Endothelial cell (in vitro differentiated cells): ENCODE measurements at regions not wholly inside any gene's neighbourhood (a gene's known extent, or its start where the extent isn't known, plus 50 kb on each side); places are given as distances from the start of the nearest gene placed in this dataset.

ENCODE experiments used
- DNase-seq: peaks from one replicate; pipeline ENCODE4 v3.0.0; 2021; ENCODE audit warnings: low spot score
- H3K27ac Mint-ChIP-seq: one replicate; pipeline ENCODE4 v1.8.0; 2021; ENCODE audit warnings: mixed read lengths, inconsistent platforms; ENCODE audit not compliant: unreplicated experiment
- H3K27me3 Mint-ChIP-seq: one replicate; pipeline ENCODE4 v1.8.0; 2021; ENCODE audit warnings: mild to moderate bottlenecking, moderate library complexity, mixed read lengths, inconsistent platforms; ENCODE audit not compliant: unreplicated experiment
- H3K36me3 Mint-ChIP-seq: one replicate; pipeline ENCODE4 v1.8.0; 2021; ENCODE audit warnings: mild to moderate bottlenecking, low read depth, mixed read lengths, inconsistent platforms; ENCODE audit not compliant: unreplicated experiment
- H3K4me1 Mint-ChIP-seq: one replicate; pipeline ENCODE4 v1.8.0; 2021; ENCODE audit warnings: mild to moderate bottlenecking, mixed read lengths, inconsistent platforms; ENCODE audit not compliant: unreplicated experiment
- H3K4me3 Mint-ChIP-seq: one replicate; pipeline ENCODE4 v1.8.0; 2021; ENCODE audit warnings: mild to moderate bottlenecking, mixed read lengths, inconsistent platforms; ENCODE audit not compliant: unreplicated experiment
- H3K9me3 Mint-ChIP-seq: one replicate; pipeline ENCODE4 v1.8.0; 2021; ENCODE audit warnings: mixed read lengths, inconsistent platforms; ENCODE audit not compliant: unreplicated experiment
- CTCF ChIP-seq: fragments of 200-600 bp; sonication (generic); IDR thresholded peaks from one replicate; pipeline ENCODE4 v1.5.0; 2021; ENCODE audit warnings: antibody characterized with exemption; ENCODE audit not compliant: unreplicated experiment

- H3K4me1 Mint-ChIP-seq: peaks cover 40% of the 10 kb centered on the region
- DNase-seq: no peak
- H3K36me3 Mint-ChIP-seq: no peaks in the 10 kb centered on the region
- TF ChIP-seq CTCF: no peak
- no peak overlapping the region for H3K4me3 Mint-ChIP-seq
- no peaks in the 10 kb centered on the region for H3K9me3 Mint-ChIP-seq
- H3K27ac Mint-ChIP-seq: no peak overlapping the region
- peaks cover 5% of the 10 kb centered on the region for H3K27me3 Mint-ChIP-seq
Observed at GRCh38 chr5:14040542-14040941, 96.1 kb upstream of the DNAH5 start.

DNA sequence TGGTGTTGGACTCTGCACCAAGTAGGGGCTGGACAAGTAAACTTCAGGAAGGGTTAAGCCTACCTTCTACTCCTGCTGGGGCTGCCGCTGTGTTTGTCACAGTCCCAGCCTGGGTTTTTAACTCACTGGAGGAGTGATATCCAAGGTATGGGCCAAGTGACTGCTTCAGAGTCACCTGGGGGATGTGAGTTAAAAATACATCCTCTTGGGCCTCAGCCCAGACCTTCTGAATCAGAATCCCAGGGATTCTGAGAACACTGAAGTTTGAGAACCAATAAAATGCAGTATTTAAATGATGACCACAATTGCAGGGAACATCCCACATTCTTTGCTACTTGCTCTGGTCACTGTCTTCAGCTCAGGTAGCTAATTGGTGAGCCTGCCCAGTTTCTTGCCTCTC, 95.1 kb upstream of the DNAH5 start:
- Mint-ChIP-seq H3K36me3 (no peaks in the 10 kb centered on the region), H3K4me1 (peaks cover 46% of the 10 kb centered on the region), H3K27me3 (peaks cover 6% of the 10 kb centered on the region), H3K4me3 (no peak overlapping the region), H3K9me3 (no peaks in the 10 kb centered on the region), H3K27ac (no peak overlapping the region)
- no peak for DNase-seq
- no peak for TF ChIP-seq CTCF

DNA sequence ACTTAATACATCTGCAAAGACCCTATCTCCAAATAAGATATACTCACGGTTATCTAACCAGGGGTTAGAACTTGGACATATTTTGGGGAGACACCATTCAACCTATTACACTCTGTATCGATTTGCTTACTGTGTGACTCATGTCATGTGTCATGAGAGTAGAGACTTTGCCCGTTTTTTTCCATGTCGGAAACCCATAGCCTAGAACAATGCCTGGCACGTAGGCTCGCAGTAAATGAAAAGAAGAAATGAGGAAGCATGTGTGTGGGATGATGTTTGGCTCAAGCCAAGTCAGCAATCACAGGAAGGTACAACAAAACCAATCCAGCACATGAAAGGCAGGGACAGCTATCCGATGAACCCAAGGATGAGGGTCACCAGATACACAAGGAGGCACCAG, 94.6 kb upstream of the DNAH5 start:
- Mint-ChIP-seq H3K27ac (no peak overlapping the region), H3K36me3 (no peaks in the 10 kb centered on the region), H3K9me3 (no peaks in the 10 kb centered on the region), H3K4me3 (no peak overlapping the region), H3K27me3 (peaks cover 6% of the 10 kb centered on the region), H3K4me1 (peaks cover 49% of the 10 kb centered on the region)
- no peak for DNase-seq
- TF ChIP-seq CTCF: no peak

DNA sequence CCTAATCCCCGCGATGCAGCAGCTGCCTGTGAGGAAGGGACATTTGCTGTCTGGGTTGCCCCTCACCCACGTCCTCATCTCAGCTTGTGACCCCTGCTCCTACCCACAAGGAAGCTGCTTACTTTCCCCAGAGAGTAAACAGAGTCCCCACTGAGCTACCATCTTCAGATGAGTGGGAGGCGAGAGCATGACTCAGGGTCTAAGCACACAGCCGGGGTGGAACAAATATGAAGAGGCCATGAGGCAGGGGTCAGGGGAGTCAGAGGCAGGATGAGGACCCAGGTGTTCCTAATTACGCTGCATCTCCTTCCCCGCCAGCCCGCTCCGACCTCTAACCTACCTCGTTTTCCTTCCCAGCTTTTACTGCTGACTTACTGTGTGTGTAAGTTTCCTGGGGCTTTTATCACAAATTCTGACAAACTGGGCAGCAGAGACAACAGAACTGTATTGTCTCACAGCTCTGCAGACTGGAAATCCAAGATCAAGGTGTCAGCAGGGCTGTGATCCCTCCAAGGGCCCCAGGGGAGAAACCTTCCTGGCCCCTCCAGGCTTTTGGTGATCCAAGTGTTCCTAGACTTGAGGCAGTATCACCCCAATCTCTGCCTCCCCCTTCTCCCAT, 94.0 kb upstream of the DNAH5 start:
- peaks cover 49% of the 10 kb centered on the region for H3K4me1 Mint-ChIP-seq
- no peaks in the 10 kb centered on the region for H3K36me3 Mint-ChIP-seq
- no peak overlapping the region for H3K4me3 Mint-ChIP-seq
- TF ChIP-seq CTCF: no peak
- no peak overlapping the region for H3K27ac Mint-ChIP-seq
- no peaks in the 10 kb centered on the region for H3K9me3 Mint-ChIP-seq
- no peak for DNase-seq
- H3K27me3 Mint-ChIP-seq: peaks cover 6% of the 10 kb centered on the region

GRCh38 chr5:14036947-14037346, 92.5 kb upstream of the DNAH5 start:
- H3K9me3 Mint-ChIP-seq: no peaks in the 10 kb centered on the region
- no peak overlapping the region for H3K4me3 Mint-ChIP-seq
- H3K36me3 Mint-ChIP-seq: no peaks in the 10 kb centered on the region
- no peak for TF ChIP-seq CTCF
- DNase-seq: no peak
- H3K4me1 Mint-ChIP-seq: peaks cover 43% of the 10 kb centered on the region
- H3K27me3 Mint-ChIP-seq: peaks cover 6% of the 10 kb centered on the region
- H3K27ac Mint-ChIP-seq: peak overlapping the region; percentile 58
